ENCODE measurements at regions not wholly inside any gene's neighbourhood (a gene's known extent, or its start where the extent isn't known, plus 50 kb on each side); places are given as distances from the start of the nearest gene placed in this dataset.
A peak's percentile ranks its signal among the peaks of the same experiment; 100 is the strongest.

DNA sequence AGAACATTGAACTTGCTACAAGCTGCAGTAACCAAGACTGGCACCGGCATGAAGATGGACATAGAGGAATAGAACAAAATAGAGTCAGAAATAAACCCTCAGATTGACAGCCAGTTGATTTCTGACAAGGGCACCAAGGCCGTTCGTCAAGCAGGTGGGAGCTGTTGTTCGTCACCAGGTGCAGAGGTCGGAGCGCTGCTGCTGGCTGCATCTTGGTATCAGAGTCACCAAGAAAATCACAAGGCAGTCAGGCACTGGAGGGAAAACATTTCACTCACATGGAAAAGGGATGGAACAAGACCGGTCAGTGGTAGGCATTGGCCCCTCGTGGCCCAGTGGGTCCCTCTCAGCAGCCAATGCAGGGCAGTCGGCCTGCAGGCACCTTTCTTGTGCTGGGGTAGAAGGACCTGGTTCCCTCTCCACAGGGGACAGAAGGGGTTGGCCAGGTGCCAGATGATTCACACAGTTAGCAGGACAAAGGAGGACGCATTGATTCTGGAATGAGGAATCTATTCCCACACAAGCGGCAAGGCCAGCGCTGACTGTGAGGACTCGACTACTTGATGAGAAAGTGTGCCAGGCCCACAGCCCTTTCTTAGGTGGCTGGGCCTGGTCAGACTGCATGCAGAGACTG, 115.8 kb upstream of the FGF3 start:
- TF ChIP-seq CTCF (IDR thresholded peaks at IDR 0.05; ENCODE audit: low read depth, low read length): no peak
- H3K9me3 ChIP-seq (ENCODE audit: low read depth): no peaks in the 10 kb centered on the region
- no peak for DNase-seq (ENCODE audit: low read depth in 1 of 2, low spot score in 1 of 2)

GRCh38 chr11:69935941-69936505, 116.8 kb upstream of the FGF3 start:
- DNase-seq (ENCODE audit: low read depth in 1 of 2, low spot score in 1 of 2): no peak
- no peak for TF ChIP-seq CTCF (IDR thresholded peaks at IDR 0.05; ENCODE audit: low read depth, low read length)
- Histone ChIP-seq H3K27ac (no peak overlapping the region), H3K9me3 (ENCODE audit: low read depth) (no peaks in the 10 kb centered on the region), H3K4me1 (ENCODE audit: low read depth) (peaks cover 24% of the 10 kb centered on the region), H3K27me3 (no peaks in the 10 kb centered on the region), H3K36me3 (no peaks in the 10 kb centered on the region), H3K4me3 (no peak overlapping the region)

More for the DNA sequence above, 115.8 kb upstream of the FGF3 start:
- H3K4me1 ChIP-seq (ENCODE audit: low read depth): peaks cover 19% of the 10 kb centered on the region
- H3K27ac ChIP-seq: no peak overlapping the region
- no peak overlapping the region for H3K4me3 ChIP-seq
- H3K36me3 ChIP-seq: no peaks in the 10 kb centered on the region
- no peaks in the 10 kb centered on the region for H3K27me3 ChIP-seq

DNA sequence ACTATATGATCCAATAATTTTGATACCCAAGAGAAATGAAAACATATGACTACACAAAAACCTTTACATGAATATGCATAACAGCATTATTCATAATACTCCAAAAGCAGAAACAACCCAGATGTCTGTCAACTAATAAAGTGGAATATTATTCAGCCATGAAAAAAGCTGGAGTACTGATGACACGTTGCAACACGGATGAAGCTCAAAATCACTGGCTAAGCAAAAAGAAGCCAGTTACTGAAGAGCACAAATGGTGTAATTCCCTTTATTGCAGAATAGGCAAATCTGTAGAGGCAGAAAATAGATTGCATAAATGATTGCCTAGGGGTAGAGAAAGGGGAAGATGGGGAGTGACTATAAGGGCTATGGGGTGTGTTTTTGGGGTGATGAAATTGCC, 117.6 kb upstream of the FGF3 start:
- DNase-seq (ENCODE audit: low read depth in 1 of 2, low spot score in 1 of 2): no peak
- Histone ChIP-seq H3K4me1 (ENCODE audit: low read depth) (peaks cover 24% of the 10 kb centered on the region), H3K4me3 (no peak overlapping the region), H3K27ac (no peak overlapping the region), H3K9me3 (ENCODE audit: low read depth) (no peaks in the 10 kb centered on the region), H3K27me3 (no peaks in the 10 kb centered on the region), H3K36me3 (no peaks in the 10 kb centered on the region)
- TF ChIP-seq CTCF (IDR thresholded peaks at IDR 0.05; ENCODE audit: low read depth, low read length): no peak

DNA sequence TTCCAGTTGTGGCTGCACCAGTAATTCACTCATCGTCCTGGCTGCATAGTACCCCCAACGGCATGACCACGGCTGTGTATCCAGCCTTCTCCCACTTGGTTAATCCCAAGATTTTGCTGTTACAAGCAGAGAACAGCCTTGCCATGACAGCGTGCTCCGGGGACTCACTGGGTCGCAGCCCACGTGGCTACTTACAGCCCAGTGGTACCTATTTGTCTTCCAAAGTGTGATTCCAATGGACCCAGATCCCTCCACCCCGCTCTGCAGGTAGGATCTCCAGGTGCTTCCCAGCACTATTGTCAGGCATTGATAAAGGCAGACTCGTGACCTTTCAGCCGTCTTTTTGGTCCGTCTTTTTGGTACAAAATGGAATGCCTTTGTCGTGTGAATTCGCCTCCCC, 119.0 kb upstream of the FGF3 start:
- no peak for TF ChIP-seq CTCF (IDR thresholded peaks at IDR 0.05; ENCODE audit: low read depth, low read length)
- H3K36me3 ChIP-seq: no peaks in the 10 kb centered on the region
- no peaks in the 10 kb centered on the region for H3K9me3 ChIP-seq (ENCODE audit: low read depth)
- DNase-seq (ENCODE audit: low read depth in 1 of 2, low spot score in 1 of 2): no peak
- peaks cover 17% of the 10 kb centered on the region for H3K4me1 ChIP-seq (ENCODE audit: low read depth)
- H3K4me3 ChIP-seq: no peak overlapping the region
- no peaks in the 10 kb centered on the region for H3K27me3 ChIP-seq
- peak overlapping the region; percentile 94 for H3K27ac ChIP-seq

GRCh38 chr11:69939551-69940245, 120.5 kb upstream of the FGF3 start:
- no peaks in the 10 kb centered on the region for H3K9me3 ChIP-seq (ENCODE audit: low read depth)
- H3K4me1 ChIP-seq (ENCODE audit: low read depth): peaks cover 17% of the 10 kb centered on the region
- no peak for TF ChIP-seq CTCF (IDR thresholded peaks at IDR 0.05; ENCODE audit: low read depth, low read length)
- no peaks in the 10 kb centered on the region for H3K27me3 ChIP-seq
- H3K27ac ChIP-seq: peak overlapping the region; percentile 94
- no peak overlapping the region for H3K4me3 ChIP-seq
- DNase-seq (ENCODE audit: low read depth in 1 of 2, low spot score in 1 of 2): peak; percentile 82 to 94
- no peaks in the 10 kb centered on the region for H3K36me3 ChIP-seq
